ENCODE measurements at regions not wholly inside any gene's neighbourhood (a gene's known extent, or its start where the extent isn't known, plus 50 kb on each side); places are given as distances from the start of the nearest gene placed in this dataset.

DNA sequence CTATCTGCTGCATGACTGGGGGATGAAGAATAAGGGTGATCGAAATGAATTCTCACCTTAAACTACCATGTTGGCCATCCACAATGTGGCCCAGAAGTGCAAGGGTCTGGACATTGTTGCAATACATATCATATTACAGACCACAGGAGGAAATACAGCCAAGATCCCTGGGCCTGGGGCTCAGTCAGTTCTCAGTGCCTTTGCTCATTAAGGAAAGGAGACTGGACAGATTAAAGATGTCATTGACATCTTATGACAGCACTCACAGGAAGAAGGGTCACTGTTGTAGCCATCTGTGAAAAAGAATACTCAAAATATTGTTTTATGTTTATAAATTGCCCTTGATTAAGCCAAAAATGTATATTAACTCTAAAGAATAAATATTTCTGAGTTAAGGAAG lies 1345.2 kb downstream of the FSTL5 start:
- H3K4me3 ChIP-seq (ENCODE audit: low read length) = no peak overlapping the region
- no peak for TF ChIP-seq ZNF274 (IDR thresholded peaks at IDR 0.05; ENCODE audit: low read depth, low read length)

DNA sequence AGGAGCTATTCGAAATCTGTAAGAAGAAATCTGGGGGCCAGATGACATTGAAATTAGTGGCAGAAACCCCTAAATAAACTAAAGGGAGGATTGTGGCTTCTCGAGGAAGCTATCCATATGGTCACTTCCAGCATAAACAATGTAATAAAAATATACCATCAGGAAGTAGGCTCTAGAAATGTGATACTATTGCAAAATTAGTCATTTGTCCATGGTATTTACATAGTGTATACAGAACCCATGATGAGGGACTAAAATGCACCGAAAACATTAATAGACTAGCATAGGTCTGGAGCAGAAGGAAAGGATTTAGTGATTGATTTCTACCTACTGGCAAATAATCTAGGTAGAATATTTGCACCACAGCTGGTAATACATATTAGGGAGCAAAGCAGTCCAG lies 1344.0 kb downstream of the FSTL5 start:
- no peak overlapping the region for H3K4me3 ChIP-seq (ENCODE audit: low read length)
- no peak for TF ChIP-seq ZNF274 (IDR thresholded peaks at IDR 0.05; ENCODE audit: low read depth, low read length)

DNA sequence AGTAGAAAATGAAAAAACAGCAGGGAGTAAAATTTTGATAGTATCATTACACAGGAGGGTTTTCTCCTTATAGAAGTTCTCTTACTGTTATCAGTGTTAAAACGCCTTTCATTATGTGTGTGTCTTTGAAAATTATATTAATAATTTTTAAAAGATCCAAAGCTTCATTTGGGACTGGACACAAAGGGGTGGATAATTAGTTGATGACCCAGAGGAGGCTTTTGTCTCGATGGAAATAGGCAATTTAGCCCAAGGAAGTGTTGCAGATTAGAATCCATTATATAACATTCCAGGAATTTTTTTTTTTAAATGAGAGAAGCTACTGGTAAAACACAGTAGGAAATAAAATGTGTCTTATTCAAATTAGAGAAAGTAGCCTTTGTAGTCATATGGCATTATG lies 1339.3 kb downstream of the FSTL5 start:
- no peak overlapping the region for H3K4me3 ChIP-seq (ENCODE audit: low read length)
- TF ChIP-seq ZNF274 (IDR thresholded peaks at IDR 0.05; ENCODE audit: low read depth, low read length) = no peak

DNA sequence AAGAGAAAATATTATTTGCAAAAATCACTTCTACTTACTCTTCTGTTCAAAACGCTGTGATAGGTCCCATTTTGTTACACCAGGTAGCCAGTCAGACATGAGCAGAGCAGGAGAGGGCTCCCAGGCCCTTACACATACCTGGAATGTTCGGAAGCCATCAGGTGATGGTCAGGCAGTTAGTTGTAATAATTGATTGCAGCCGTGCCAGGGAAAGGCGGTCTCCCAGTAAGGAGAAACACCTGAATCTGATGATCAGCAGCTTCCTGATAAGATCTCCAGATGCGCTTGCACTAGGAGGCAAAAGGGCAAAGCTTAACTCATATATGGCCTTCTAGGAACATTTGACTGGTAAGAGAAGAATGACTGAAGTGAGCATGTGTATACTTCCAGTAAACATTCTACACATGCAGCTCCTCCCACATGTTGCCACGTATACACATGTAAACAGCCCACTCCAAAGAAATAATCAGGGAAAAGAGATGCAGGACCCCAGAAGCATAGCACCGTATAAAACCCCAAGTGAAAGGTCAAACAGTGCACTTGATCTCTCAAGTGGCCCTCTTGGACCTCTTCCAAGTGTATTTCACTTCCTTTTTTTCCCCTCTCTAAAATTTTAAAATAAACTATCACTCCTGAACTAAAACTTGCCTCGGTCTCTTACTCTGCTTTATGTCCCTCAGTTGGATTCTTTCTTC lies 1338.0 kb downstream of the FSTL5 start:
- TF ChIP-seq ZNF274 (IDR thresholded peaks at IDR 0.05; ENCODE audit: low read depth, low read length) = no peak
- H3K4me3 ChIP-seq (ENCODE audit: low read length) = no peak overlapping the region

DNA sequence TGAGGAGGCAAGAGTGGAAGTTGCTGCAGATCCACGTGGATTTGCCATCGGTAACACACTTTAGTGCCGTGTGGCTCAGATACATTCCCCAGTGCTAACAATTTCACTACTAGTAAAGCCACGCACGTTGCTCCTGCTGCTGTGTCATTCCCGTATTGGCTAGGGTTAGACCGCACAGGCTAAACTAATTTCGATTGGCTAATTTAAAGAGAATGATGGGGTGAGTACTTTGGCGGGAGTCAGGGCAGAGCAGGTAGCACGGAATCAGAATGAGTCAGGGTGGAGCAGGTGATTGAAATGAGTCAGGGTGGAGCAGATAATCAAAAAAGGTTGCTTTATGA lies 1337.5 kb downstream of the FSTL5 start:
- TF ChIP-seq ZNF274 (IDR thresholded peaks at IDR 0.05; ENCODE audit: low read depth, low read length) = no peak
- H3K4me3 ChIP-seq (ENCODE audit: low read length) = no peak overlapping the region

DNA sequence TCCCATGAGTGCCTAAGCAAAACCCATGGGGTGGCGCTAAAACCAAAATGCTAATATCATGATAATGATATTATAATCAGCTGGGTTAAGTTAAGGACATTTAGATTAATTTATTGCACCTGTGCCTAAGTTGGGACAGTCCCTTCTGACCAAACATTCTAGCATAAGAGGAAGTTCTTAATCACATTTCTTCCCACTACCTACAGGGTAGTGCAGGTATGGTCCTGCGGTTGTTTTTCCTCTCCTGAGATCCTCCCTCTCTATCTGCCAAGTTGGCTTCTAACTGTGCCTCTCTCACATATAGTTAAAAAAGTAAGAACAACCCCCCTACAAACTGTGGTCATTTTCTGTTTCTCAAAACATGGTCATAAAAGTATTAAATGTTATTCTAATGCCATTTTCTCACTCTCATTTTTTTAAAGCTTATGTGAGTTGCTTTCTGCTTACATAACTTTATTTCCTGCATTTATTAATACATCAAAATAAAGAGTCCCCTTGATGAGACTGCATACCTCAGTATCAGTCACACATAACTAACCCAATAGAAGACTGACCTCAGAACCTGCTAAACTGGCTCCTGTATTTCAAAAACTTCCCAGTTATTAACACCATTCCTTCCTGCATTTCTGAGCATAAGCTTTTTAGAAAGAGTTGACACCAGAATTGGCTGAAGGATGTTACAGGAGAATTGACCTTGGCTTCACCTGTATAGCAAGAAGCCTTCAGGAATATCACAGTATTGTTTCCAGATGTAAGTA lies 1332.5 kb downstream of the FSTL5 start:
- no peak overlapping the region for H3K4me3 ChIP-seq (ENCODE audit: low read length)
- TF ChIP-seq ZNF274 (IDR thresholded peaks at IDR 0.05; ENCODE audit: low read depth, low read length) = no peak

DNA sequence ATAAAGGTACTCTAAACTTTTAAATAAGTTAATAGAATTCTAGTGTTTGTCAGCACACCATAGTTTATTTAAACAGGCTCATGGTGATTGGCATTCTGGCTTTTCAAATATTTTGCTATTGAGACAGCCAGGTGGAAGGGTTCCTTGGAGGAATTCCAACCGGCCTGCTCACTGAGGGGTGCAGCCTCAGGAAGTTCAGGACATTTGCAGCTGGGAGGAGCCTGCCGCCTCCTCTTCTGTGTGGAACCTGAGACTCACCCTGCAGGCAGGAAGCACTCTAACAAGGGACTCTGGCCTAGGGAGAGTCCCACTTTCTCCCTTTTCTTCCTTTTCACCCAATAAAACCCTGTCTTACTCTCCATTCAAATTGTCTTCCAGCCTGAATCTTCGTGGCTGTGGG lies 1328.0 kb downstream of the FSTL5 start:
- H3K4me3 ChIP-seq (ENCODE audit: low read length) = no peak overlapping the region
- no peak for TF ChIP-seq ZNF274 (IDR thresholded peaks at IDR 0.05; ENCODE audit: low read depth, low read length)

DNA sequence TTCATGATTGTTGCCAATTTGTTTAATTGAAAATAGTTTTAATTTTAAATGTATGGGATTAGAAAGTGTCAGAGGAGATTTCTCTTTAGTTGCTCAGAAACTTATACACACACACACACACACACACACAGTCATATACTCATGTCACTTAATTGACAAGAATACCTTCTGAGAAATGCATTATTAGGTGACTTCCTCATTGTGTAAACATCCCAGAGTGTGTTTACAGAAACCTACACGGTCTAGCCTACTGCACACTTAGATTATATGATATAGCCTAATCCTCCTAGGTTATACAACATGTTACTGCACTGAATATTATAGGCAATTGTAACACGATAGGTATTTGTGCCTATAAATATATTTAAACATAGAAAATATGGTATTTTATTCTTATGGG lies 1327.4 kb downstream of the FSTL5 start:
- TF ChIP-seq ZNF274 (IDR thresholded peaks at IDR 0.05; ENCODE audit: low read depth, low read length) = no peak

DNA sequence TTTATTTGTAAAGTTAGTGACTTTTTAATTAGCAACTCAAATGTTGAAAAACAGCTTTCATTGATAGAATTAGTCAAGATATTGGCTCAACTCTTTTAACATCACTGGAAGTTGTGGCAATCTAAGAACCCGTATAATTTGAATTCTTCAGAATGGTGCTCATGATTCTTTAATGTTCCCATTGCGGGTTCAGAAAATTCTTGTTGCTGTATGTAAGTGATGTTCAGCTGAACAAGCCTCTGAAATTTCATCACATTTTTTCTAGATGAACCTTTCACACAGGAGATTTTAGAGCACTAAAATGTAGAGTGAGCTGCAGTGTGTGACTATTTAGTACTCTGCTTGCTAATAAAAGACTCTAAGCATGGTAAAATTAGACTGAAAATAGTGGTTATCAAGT lies 1317.7 kb downstream of the FSTL5 start:
- no peak for TF ChIP-seq ZNF274 (IDR thresholded peaks at IDR 0.05; ENCODE audit: low read depth, low read length)
- no peak overlapping the region for H3K4me3 ChIP-seq (ENCODE audit: low read length)

More for the DNA sequence above, 1327.4 kb downstream of the FSTL5 start:
- no peak overlapping the region for H3K4me3 ChIP-seq (ENCODE audit: low read length)

DNA sequence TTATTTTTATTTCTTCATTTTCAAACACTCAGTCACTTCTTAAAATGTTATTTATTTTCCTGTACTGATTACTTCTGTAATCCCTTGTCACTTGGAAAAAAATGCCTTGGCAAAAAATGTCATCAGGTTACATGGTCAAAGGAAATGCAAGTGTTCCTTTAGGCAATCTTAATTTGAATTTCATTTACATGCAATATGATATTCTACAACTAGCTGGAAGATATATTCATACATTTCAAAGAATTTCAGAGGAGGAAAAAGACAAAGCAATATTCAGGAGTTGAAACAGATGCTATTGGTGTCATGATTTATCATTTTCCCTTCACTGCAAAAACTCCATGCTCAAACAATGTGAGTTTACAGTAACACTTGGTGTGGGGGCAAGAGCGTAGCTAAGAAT lies 1316.6 kb downstream of the FSTL5 start:
- no peak overlapping the region for H3K4me3 ChIP-seq (ENCODE audit: low read length)
- no peak for TF ChIP-seq ZNF274 (IDR thresholded peaks at IDR 0.05; ENCODE audit: low read depth, low read length)

DNA sequence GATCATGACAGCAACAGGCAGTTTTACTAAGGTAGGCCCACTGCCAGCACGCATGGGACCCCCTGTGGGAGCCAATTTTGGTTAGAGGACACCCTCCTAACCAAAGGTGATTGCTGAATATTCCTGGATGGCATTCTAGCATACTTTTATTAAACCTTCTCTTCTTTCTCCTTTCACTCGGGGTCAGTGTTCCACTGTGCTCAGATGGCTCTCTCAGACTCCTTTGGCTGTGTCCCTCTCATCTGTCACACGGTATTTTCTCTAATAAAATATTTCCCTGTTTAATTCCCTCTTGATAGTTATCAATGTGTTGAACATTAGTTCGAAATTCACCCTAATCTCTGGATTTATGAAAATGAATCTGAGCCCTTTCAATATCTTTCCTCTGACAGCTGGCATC lies 1315.3 kb downstream of the FSTL5 start:
- H3K4me3 ChIP-seq (ENCODE audit: low read length) = no peak overlapping the region
- no peak for TF ChIP-seq ZNF274 (IDR thresholded peaks at IDR 0.05; ENCODE audit: low read depth, low read length)

DNA sequence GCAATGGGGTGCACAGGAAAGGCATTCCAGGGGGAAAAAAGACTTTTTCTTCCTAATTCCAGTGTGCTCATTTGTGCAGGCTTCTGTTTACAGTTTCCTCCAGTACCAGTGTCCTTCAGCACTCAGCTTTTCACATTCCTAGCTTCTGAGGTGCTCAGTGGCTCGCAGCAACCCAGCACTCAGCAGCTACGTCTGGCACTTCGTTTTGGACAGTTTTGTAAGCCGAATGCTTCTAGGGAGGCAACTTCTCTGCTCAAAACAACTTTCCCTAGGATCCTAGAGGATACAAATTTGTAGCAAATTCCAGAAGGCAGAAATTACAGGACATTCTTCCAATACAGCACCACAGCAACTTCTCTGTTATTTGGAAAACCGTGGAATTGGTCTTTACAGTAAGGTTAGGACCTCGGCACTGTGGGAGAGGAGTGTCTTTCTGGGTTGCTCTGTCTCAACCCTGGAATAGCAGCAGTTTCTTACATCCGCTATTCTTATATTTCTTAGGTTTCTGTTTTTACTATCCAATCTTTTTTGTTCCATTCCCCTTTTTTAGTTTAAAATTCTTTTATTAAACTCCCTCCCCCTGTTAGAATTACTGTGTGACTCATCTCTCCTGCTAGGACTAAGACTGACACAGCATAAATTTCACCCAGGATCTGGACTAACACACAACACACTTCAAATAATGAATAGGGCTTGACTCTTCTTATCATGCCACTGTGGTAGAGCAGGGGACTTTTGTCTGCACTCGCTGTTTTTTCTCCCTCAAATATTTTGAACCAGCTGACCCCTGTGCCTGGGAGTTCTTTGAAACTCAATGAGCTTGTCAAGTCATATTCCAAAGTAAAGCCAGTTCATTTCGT lies 1314.7 kb downstream of the FSTL5 start:
- TF ChIP-seq ZNF274 (IDR thresholded peaks at IDR 0.05; ENCODE audit: low read depth, low read length) = no peak
- H3K4me3 ChIP-seq (ENCODE audit: low read length) = no peak overlapping the region

DNA sequence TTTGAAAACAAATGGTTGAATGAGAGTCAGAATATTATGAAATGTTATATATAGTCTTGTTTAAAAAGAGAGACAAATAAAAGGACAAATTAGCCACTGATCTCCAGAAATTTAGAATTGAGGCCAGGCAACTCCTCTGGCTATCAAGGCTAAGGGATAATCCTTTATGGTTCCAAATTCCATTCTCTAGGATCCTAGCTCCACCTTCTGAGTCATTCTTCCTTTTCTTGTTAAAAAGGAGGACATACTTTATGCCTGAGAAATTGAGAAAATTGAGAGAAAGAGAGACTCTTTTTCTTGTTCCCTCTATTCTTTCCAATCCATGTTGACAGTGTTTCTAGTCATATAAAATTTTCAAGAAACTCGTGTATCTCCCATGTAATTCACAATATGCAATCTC lies 1299.5 kb downstream of the FSTL5 start:
- TF ChIP-seq ZNF274 (IDR thresholded peaks at IDR 0.05; ENCODE audit: low read depth, low read length) = no peak
- H3K4me3 ChIP-seq (ENCODE audit: low read length) = no peak overlapping the region

DNA sequence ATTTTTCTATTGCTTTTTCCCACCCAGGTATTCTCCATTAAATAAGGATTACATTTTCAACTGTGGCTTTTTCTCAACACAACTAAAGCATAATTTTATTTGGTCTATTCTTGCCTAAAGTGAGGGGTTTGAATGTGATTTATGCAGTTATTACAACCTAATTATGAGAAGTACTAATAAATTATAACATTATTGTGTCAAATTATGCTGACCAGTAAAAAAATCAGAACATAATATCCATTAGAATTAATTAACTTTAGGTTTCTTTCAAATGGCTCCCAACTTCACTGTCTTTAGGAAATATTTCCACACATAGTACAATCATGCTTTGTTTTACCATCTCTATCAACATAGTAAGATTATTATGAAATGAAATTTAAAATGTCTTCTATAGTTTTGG lies 1293.9 kb downstream of the FSTL5 start:
- TF ChIP-seq ZNF274 (IDR thresholded peaks at IDR 0.05; ENCODE audit: low read depth, low read length) = no peak
- no peak overlapping the region for H3K4me3 ChIP-seq (ENCODE audit: low read length)

DNA sequence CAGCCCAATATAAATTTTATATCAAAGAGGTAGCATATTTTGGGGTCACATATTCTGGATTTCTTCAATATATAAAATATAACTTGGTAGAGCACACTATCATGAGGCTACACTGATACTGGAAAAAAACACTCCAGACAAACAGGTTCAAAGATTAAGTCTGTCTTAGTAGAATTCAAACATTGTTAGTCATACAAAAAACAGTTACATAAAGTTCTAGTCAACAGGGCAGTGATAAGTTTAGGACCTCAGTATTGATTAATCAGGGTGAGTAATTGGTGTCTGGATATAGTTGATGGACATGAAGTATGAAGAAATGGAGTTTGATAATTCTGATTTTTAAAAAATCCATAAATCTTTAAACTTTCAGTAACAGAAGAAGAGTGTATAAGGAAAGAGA lies 1291.3 kb downstream of the FSTL5 start:
- H3K4me3 ChIP-seq (ENCODE audit: low read length) = no peak overlapping the region
- TF ChIP-seq ZNF274 (IDR thresholded peaks at IDR 0.05; ENCODE audit: low read depth, low read length) = no peak

Measured in GM08714 (cell line).